ENCODE measurements at regions not wholly inside any gene's neighbourhood (a gene's known extent, or its start where the extent isn't known, plus 50 kb on each side); places are given as distances from the start of the nearest gene placed in this dataset.

DNA sequence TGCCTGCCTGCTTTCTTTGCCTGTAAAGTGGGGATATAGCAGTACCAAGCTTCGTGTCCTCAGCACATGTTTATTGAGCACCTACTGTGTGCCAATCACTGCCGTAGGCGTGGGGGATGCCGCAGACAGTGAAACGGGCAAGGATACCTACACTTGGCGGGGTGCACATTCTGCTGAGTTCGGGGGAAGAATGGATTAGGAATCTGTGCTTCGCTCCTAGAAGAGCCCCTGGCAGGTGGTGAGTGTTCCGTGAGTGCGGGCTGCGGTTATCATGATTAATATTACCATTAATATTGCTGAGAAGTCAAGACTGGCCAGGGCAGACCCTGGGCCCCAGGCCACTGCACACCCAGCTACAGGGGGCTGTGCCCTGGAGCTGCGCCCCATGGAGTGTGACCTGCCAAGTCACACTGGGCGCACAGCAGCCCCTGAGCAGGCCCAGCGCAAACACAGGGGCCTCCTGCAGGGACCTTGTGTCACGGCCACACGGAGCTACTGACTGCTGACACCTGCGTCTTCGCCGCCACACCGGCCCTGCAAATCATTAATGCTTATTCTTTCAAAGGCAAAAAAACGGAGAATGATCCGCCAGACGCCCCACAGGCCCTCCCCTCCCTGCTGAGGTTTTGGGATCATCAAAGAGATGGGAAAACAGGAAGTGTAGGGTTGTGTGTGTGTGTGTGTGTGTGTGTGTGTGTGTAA, 213.4 kb upstream of the GSE1 start:
- intact Hi-C loops (cut with DNase I) = loop anchor here (10.0 kb wide), 1 partner anchor 315 kb away; no protein-coding TSS in a partner anchor
- Histone ChIP-seq H3K9me3 (no peaks in the 10 kb centered on the region), H3K4me3 (replicated peaks in 1 of 3) (no peak overlapping the region), H3K36me3 (no peaks in the 10 kb centered on the region), H3K27ac (no peak overlapping the region), H3K4me1 (peaks cover 9 to 19% of the 10 kb centered on the region in 2 donors), H3K27me3 (no peaks in the 10 kb centered on the region)
- TF ChIP-seq CTCF (IDR thresholded peaks at IDR 0.05) = no peak
- no peak for TF ChIP-seq POLR2A (IDR thresholded peaks at IDR 0.05)
- DNase-seq = no peak
- 85 to 88% methylated on average over 18 to 22 of the region's 23 CpGs for WGBS, 2 donors

DNA sequence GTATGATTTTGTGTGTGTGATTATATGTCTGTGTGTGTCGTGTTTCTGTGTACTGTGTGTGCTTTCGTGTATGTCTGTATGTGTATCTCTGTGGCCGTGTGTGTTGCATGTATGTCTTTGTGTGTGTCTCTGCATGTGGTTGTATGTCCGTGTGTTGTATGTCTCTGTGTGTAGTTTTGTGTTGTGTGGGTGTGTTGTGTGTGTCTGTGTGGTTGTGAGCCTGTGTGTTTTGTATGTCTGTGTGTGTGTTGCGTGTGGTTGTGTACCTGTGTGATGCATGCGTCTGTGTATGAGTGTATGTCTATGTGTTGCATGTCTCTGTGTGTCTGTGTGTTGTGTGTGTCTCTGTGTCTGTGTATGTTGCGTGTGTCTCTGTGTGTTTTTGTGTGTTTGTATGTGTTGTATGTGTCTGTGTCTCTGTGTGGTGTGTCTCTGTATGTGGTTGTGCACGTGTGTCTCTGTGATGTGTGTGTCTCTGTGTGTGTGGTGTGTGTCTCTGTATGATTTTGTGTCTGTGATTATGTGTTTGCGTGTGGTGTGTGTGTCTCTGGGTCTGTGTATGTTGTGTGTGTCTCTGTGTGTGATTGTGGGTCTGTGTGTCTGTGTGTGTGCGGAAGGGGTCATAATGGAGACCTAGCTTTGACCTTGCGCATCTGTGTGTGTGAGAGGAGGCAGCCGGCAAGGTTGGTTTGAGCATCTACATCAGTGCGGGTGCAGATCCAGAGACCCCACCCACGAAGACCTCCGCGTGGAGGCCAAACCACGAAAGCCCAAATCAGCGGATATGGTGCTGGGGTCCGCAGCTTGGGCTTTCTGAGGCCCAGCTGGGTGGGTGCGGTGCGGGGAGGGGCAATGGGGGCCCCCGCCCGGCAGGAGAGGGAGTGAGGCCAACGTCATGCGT, 212.6 kb upstream of the GSE1 start:
- no peaks in the 10 kb centered on the region for H3K9me3 ChIP-seq
- H3K27me3 ChIP-seq = no peaks in the 10 kb centered on the region
- TF ChIP-seq POLR2A (IDR thresholded peaks at IDR 0.05) (no peak), CTCF (IDR thresholded peaks at IDR 0.05) (no peak)
- intact Hi-C loops (cut with DNase I) = no loop called here
- no peak overlapping the region for H3K27ac ChIP-seq
- peaks cover 3 to 11% of the 10 kb centered on the region in 2 donors for H3K4me1 ChIP-seq
- 93 to 94% methylated on average over 25 of the region's 25 CpGs for WGBS, 2 donors
- no peaks in the 10 kb centered on the region for H3K36me3 ChIP-seq
- no peak for DNase-seq
- no peak overlapping the region for H3K4me3 ChIP-seq (replicated peaks in 1 of 3)

- Histone ChIP-seq H3K4me3 (replicated peaks in 1 of 3) (no peak overlapping the region), H3K27me3 (no peaks in the 10 kb centered on the region), H3K9me3 (no peaks in the 10 kb centered on the region), H3K36me3 (no peaks in the 10 kb centered on the region), H3K4me1 (peaks cover 0 to 2% of the 10 kb centered on the region in 2 donors), H3K27ac (no peak overlapping the region)
- no peak for DNase-seq
- WGBS, 2 donors = 87 to 93% methylated on average over 13 to 14 of the region's 16 CpGs
- intact Hi-C loops (cut with DNase I) = no loop called here
- no peak for TF ChIP-seq POLR2A (IDR thresholded peaks at IDR 0.05)
- TF ChIP-seq CTCF (IDR thresholded peaks at IDR 0.05) = no peak
Observed at GRCh38 chr16:85401370-85401916, 211.7 kb upstream of the GSE1 start.

- no peak for DNase-seq
- TF ChIP-seq POLR2A (IDR thresholded peaks at IDR 0.05) (no peak), CTCF (IDR thresholded peaks at IDR 0.05) (no peak)
- Histone ChIP-seq H3K4me1 (no peaks in the 10 kb centered on the region), H3K9me3 (no peaks in the 10 kb centered on the region), H3K27ac (no peak overlapping the region), H3K36me3 (no peaks in the 10 kb centered on the region), H3K4me3 (replicated peaks in 1 of 3) (no peak overlapping the region), H3K27me3 (no peaks in the 10 kb centered on the region)
- intact Hi-C loops (cut with DNase I) = no loop called here
- 93 to 96% methylated on average over 25 to 28 of the region's 30 CpGs for WGBS, 2 donors
Observed at GRCh38 chr16:85401917-85402766, 211.0 kb upstream of the GSE1 start.

All from thyroid gland (tissue), 4 donors.